ENCODE measurements at regions not wholly inside any gene's neighbourhood (a gene's known extent, or its start where the extent isn't known, plus 50 kb on each side); places are given as distances from the start of the nearest gene placed in this dataset.

DNA sequence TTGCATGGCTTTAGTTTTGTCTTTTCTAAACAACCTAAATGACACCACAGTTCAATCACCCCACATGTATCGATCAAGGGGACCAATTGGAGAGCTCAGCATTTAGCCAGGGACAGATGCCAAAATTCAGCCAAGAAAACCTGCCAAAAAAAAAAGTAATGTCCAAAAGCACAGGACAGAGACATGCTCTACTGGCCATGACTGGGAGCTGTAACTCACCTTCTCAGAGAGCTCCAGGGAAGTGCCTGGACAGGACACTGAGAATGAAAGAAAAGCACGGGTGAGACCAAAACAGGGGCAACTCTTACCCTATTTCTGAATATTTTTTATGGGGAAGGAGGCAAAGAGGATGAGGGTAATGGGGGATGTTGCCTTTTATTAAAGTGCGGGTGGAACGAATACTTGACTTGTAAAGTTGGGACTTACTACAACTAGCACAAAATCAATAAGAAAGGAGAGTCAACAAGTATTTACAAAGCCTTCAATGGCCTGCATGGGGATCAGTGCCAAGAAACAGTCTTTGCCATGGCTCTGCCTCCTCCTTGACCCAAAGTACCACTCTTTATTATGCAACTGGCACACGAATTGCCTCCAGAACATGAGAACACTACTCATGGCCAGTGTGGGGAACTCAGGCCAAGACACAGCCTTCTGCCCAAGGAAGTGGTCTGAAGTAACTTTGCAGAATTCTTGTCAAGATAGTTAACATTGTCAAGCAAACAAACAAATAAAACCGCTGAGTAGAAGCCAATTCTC lies 72.9 kb upstream of the HK2 start:
- no peak for DNase-seq (ENCODE audit: low read depth, low spot score)

DNA sequence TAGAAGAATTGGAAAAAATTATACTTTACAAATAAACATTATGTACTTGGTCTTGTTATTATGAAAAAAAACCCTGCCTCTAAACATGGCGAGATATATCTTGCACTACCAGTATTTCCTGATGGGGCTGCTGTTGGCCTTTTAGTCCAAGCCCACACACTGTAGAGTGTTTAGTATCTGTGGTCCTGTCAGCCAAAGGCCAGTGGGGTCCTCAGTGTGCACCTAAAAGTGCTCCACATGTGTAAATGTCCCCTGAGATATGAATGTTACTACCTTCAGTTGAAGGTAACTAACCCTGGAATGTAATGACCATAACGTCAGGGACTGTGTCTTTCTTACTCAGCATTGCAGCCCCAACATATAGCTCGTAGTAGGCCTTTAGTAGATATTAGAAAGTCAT lies 71.1 kb upstream of the HK2 start:
- no peak for DNase-seq (ENCODE audit: low read depth, low spot score)

DNA sequence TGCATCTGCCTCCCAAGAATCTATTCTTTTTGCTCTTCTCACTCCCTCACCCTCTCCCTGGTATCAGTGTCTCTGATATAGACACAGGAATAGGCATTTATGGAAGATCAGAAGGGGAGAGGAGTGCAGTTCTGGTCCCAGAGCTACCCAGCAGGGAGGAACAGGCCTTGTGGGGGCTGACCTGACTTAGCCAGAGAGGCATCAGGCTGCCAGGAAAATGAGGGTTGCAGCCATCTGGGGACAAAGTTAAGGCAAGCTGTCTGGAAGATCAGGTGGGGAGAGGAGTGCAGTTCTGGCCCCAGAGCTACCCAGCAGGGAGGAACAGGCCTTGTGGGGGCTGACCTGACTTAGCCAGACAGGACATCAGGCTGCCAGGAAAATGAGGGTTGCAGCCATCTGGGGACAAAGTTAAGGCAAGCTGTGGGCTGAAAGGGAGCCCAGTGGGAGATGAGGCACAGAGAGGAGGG lies 69.9 kb upstream of the HK2 start:
- DNase-seq (ENCODE audit: low read depth, low spot score), result no peak

DNA sequence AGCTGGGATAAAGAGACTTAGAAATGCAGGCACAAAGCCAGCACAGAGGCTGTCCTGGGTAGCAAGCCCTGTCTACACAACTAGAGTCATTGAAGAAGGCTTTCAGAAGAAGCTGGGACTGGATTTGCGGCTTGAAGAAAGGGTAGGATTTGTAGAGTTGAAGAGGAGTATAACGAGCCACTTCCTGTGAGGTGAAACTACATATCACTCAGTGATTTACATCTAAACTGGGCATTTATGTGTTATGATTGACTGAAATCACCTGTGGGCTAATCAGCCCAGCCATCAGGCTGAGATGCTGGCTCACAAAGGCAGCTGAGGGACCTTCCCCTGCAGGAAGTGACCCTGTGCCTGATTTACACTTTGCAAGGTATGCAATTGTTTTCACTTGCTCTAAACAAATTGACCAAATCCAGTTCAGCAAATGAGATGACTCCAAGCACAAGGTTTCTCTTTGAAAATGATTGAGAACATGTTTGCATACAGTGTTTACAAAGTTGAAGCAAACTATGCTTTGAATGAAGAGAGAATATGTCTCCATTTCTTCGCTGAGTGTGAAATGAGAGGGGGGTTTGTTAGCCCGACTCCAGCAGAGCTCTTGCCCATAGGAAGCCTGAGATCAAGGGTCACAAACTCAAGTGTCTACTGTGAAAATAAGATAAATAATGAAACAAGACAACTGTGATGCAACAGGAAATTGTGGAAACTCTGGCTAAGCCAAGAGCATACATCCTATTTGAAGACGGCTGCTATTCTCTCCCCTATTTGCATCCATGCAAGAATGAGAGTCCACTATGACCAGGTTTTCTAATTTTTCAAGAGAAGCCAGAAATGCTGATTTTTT lies 69.3 kb upstream of the HK2 start:
- DNase-seq (ENCODE audit: low read depth, low spot score), result no peak

DNA sequence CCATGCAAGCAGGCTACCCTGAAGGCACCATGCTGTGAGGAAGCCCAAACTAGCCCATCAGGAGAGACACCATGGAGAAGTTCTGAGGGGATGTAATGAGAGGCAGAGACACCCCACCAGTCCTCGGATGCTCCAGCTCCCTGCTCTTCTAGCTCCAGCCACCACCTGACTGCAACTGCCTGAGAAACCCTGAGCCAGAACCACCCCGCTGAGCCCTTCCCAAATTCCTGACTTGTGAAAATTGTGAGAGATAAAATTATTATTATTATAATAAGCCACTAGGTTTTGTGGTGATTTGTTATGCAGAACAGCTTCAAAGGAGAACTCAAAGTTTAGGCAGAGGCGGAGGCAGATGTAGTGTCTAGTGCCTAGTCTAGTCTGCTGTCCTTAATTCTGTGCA lies 67.1 kb upstream of the HK2 start:
- no peak for DNase-seq (ENCODE audit: low read depth, low spot score)

GRCh38 chr2:74767618-74768017 lies 66.3 kb upstream of the HK2 start:
- no peak for DNase-seq (ENCODE audit: low read depth, low spot score)

GRCh38 chr2:74768401-74768914 lies 65.5 kb upstream of the HK2 start:
- no peak for DNase-seq (ENCODE audit: low read depth, low spot score)

DNA sequence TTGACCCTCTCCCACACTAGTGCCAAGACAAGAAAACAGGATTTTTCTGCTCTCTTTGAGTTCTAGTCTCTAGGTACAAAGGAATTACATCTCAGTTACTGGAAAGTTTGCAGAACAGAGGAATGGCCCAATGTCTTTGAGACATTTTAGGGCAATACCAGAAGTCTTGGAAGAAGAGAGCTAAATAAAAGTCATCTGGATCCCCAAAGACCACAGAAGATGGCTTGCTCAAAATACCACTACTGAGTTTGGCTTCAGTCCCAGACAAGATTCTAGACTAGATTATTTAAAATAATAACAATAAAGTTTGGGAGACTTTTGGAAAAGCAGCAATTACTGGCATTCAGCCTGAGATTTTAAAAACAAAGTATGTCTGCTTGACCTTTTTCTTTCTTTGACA lies 61.9 kb upstream of the HK2 start:
- DNase-seq (ENCODE audit: low read depth, low spot score), result no peak

DNA sequence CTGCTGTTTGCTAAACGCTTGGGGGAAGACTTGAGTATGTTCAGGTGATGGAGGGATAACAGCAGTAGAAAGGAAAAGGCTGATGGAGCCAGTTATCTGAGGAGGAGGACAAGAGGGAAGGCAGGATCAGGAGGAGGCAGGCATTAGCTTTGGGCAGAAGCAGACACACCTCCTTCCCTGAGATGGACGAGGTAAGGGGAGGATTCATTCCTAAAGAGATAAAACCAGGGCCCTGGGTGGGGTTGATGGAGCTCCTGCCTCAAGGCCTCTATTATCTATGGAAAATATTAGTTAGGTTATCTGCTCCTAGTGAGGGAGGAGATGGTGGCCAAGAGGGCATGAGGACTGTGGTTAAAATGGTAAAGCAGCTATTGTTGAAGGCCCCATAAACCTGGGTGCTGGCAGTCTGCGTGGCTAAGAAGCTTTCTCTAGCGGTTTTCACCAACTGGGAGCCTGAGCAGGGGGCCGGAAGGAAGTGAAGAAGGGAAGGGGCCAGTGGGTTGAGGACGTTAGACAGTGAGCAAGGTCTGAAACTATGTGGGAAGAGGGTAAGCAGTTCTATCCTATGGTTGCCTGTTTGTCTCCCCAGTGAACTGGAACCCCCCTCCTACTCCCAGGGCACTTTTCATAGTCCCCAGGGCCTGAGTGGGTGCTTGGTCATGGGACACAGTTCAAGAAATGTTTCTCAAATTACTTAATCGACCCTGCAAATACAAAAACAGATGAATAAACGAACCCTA lies 56.6 kb upstream of the HK2 start:
- no peak for DNase-seq (ENCODE audit: low read depth, low spot score)

GRCh38 chr2:74778381-74779264 lies 55.3 kb upstream of the HK2 start:
- peak; percentile 56 for DNase-seq (ENCODE audit: low read depth, low spot score)

GRCh38 chr2:74779265-74779558 lies 54.7 kb upstream of the HK2 start:
- DNase-seq (ENCODE audit: low read depth, low spot score), result no peak

DNA sequence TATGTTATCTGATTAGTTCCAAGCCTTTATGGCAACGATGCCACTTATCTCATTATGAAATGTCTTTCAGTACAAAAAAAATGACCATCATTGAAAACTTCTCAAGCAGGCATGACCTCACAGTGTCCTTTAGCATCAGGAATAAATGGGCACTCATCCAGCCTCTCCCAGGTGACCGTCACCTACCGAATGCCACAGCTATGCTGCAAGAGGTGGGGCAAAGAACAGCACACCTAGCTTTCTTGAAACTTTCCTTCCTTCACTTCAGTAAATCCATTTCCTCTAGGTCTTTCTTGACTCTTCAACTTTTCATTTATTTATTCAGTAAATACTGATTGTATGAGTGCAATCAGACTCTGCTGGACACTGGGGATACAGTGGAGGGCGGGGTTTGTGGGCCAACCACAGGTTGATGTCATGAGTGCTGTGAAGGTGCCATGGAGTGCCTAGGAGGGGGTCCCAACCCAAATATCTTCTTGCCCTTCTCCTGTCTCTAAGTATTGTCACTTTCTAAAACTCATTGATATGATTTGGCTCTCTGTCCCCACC lies 54.3 kb upstream of the HK2 start:
- no peak for DNase-seq (ENCODE audit: low read depth, low spot score)
